BE2C (cell line): ENCODE measurements at regions not wholly inside any gene's neighbourhood (a gene's known extent, or its start where the extent isn't known, plus 50 kb on each side); places are given as distances from the start of the nearest gene placed in this dataset.

Experiments used
- DNase-seq: peaks from one replicate; pipeline ENCODE4 v3.0.0-alpha.2; 2020
- H3K27me3 ChIP-seq: fragments of 250-450 bp; sonication (Bioruptor Pico); 2 replicates; pipeline ENCODE4 v1.5.1; 2020; ENCODE audit warnings: mild to moderate bottlenecking
- H3K36me3 ChIP-seq: fragments of 250-450 bp; sonication (Bioruptor Pico); 2 replicates; pipeline ENCODE4 v1.5.1; 2020; ENCODE audit warnings: mild to moderate bottlenecking
- H3K4me1 ChIP-seq: fragments of 250-450 bp; sonication (Bioruptor Pico); 2 replicates; pipeline ENCODE4 v1.5.1; 2020
- H3K4me3 ChIP-seq: 2 replicates; pipeline ENCODE4 v1.5.1; 2011; ENCODE audit warnings: low read depth, low read length
- H3K9me3 ChIP-seq: fragments of 250-450 bp; sonication (Bioruptor Pico); 2 replicates; pipeline ENCODE4 v1.5.1; 2020
- TF ChIP-seq, protein P1 (sequence below): IDR thresholded peaks from 2 replicates; pipeline ENCODE4 v1.5.1; 2012; ENCODE audit warnings: mild to moderate bottlenecking, low read depth, low read length

GRCh38 chr5:2622866-2623265, 128.6 kb downstream of the IRX2 start:
- no peak for DNase-seq
- TF ChIP-seq, protein P1, sequence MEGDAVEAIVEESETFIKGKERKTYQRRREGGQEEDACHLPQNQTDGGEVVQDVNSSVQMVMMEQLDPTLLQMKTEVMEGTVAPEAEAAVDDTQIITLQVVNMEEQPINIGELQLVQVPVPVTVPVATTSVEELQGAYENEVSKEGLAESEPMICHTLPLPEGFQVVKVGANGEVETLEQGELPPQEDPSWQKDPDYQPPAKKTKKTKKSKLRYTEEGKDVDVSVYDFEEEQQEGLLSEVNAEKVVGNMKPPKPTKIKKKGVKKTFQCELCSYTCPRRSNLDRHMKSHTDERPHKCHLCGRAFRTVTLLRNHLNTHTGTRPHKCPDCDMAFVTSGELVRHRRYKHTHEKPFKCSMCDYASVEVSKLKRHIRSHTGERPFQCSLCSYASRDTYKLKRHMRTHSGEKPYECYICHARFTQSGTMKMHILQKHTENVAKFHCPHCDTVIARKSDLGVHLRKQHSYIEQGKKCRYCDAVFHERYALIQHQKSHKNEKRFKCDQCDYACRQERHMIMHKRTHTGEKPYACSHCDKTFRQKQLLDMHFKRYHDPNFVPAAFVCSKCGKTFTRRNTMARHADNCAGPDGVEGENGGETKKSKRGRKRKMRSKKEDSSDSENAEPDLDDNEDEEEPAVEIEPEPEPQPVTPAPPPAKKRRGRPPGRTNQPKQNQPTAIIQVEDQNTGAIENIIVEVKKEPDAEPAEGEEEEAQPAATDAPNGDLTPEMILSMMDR: no peak

GRCh38 chr5:2621631-2622030, 129.8 kb downstream of the IRX2 start:
- H3K4me3 ChIP-seq: no peak overlapping the region
- TF ChIP-seq, protein P1: no peak
- H3K36me3 ChIP-seq: no peaks in the 10 kb centered on the region
- no peaks in the 10 kb centered on the region for H3K4me1 ChIP-seq
- H3K9me3 ChIP-seq: no peaks in the 10 kb centered on the region; the same call in 1 of the 2 replicates
- DNase-seq: no peak
- H3K27me3 ChIP-seq: no peaks in the 10 kb centered on the region

More at GRCh38 chr5:2622866-2623265, 128.6 kb downstream of the IRX2 start:
- no peaks in the 10 kb centered on the region for H3K36me3 ChIP-seq
- no peaks in the 10 kb centered on the region for H3K4me1 ChIP-seq
- H3K4me3 ChIP-seq: no peak overlapping the region
- H3K9me3 ChIP-seq: no peaks in the 10 kb centered on the region; the same call in none of the 2 replicates
- no peaks in the 10 kb centered on the region for H3K27me3 ChIP-seq

- no peak for DNase-seq
- no peaks in the 10 kb centered on the region; the same call in 1 of the 2 replicates for H3K9me3 ChIP-seq
These were observed 132.3 kb downstream of the IRX2 start for GRCh38 chr5:2619216-2619615.

GRCh38 chr5:2617461-2617860, 134.0 kb downstream of the IRX2 start:
- H3K4me1 ChIP-seq: no peaks in the 10 kb centered on the region
- H3K4me3 ChIP-seq: no peak overlapping the region
- DNase-seq: no peak
- TF ChIP-seq, protein P1: no peak
- H3K27me3 ChIP-seq: no peaks in the 10 kb centered on the region
- H3K36me3 ChIP-seq: no peaks in the 10 kb centered on the region
- no peaks in the 10 kb centered on the region; the same call in 1 of the 2 replicates for H3K9me3 ChIP-seq

More at GRCh38 chr5:2619216-2619615, 132.3 kb downstream of the IRX2 start:
- Histone ChIP-seq H3K4me1 (no peaks in the 10 kb centered on the region), H3K27me3 (no peaks in the 10 kb centered on the region), H3K4me3 (no peak overlapping the region), H3K36me3 (no peaks in the 10 kb centered on the region)
- TF ChIP-seq, protein P1: no peak

GRCh38 chr5:2615917-2616316, 135.6 kb downstream of the IRX2 start:
- no peak for DNase-seq
- Histone ChIP-seq H3K27me3 (no peaks in the 10 kb centered on the region), H3K4me1 (no peaks in the 10 kb centered on the region), H3K9me3 (no peaks in the 10 kb centered on the region), H3K4me3 (no peak overlapping the region), H3K36me3 (no peaks in the 10 kb centered on the region)
- TF ChIP-seq, protein P1: no peak

DNA sequence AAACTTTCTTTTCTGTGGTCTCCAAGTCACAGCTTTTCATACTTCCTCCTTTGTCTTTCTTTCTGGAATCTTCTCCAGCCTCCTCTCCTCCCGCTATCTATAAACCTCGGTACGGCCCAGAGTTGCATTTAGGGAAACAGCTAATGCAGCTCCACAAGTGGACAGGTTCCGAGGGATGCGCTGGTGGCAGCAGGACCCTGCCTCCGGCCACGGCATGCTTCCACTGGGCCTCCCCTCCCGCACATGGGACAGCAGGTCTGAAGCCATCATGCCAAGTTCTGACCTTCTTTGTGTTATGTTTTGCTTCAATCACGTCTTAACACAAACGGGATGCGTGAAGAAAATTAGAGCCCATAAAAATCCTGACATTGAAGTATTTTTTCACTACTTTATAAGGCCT, 136.9 kb downstream of the IRX2 start:
- Histone ChIP-seq H3K27me3 (no peaks in the 10 kb centered on the region), H3K4me3 (no peak overlapping the region), H3K9me3 (no peaks in the 10 kb centered on the region), H3K36me3 (no peaks in the 10 kb centered on the region), H3K4me1 (no peaks in the 10 kb centered on the region)
- TF ChIP-seq, protein P1: no peak
- no peak for DNase-seq
